ENCODE measurements at regions not wholly inside any gene's neighbourhood (a gene's known extent, or its start where the extent isn't known, plus 50 kb on each side); places are given as distances from the start of the nearest gene placed in this dataset.

- TF ChIP-seq REST (IDR thresholded peaks at IDR 0.05; ENCODE audit: low read depth) (no peak), SIN3A (IDR thresholded peaks at IDR 0.05; ENCODE audit: low read depth) (no peak), EZH2phosphoT487 (IDR thresholded peaks at IDR 0.05; ENCODE audit: borderline replicate concordance) (no peak), ELF1 (IDR thresholded peaks at IDR 0.05; ENCODE audit: borderline replicate concordance, low read depth) (no peak), YY1 (IDR thresholded peaks at IDR 0.05; ENCODE audit: extremely low read depth, insufficient replicate concordance, low read depth, low read length) (no peak), CBX3 (IDR thresholded peaks at IDR 0.05; ENCODE audit: low read depth) (no peak), EGR1 (IDR thresholded peaks at IDR 0.05; ENCODE audit: low read depth) (no peak), JUND (IDR thresholded peaks at IDR 0.05) (no peak)
- TF ChIP-seq, protein P1, sequence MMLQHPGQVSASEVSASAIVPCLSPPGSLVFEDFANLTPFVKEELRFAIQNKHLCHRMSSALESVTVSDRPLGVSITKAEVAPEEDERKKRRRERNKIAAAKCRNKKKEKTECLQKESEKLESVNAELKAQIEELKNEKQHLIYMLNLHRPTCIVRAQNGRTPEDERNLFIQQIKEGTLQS (IDR thresholded peaks at IDR 0.05) = no peak
Measured at GRCh38 chr9:119722384-119722783, 353.1 kb upstream of the BRINP1 start (continued).

GRCh38 chr9:119712325-119712724, 343.1 kb upstream of the BRINP1 start:
- ATAC-seq (no peak), DNase-seq (ENCODE audit: low read depth, low spot score) (no peak)
- no peaks in the 10 kb centered on the region for H3K27me3 ChIP-seq (ENCODE audit: insufficient read depth, low read length)
- no peak overlapping the region for H2AFZ ChIP-seq (ENCODE audit: low read depth, low read length, poor library complexity, severe bottlenecking)
- POLR2A ChIA-PET = no interaction called here
- no peaks in the 10 kb centered on the region for H3K36me3 ChIP-seq (ENCODE audit: control insufficient read depth in 1 of 2, insufficient read depth in 2 of 2, low read length in 2 of 2)
- H3K4me1 ChIP-seq (ENCODE audit: control insufficient read depth in 1 of 2, insufficient read depth in 2 of 2, low read length in 2 of 2) = no peaks in the 10 kb centered on the region
- H3K9ac ChIP-seq (ENCODE audit: low read length) = no peak overlapping the region
- no peaks in the 10 kb centered on the region for H3K79me2 ChIP-seq (ENCODE audit: insufficient read depth, low read length)
- H4K20me1 ChIP-seq (ENCODE audit: insufficient read depth) = no peaks in the 10 kb centered on the region
- intact Hi-C loops (cut with micrococcal nuclease) = no loop called here
- H3K4me3 ChIP-seq (replicated peaks in 1 of 2; ENCODE audit: low read depth in 1 of 2, low read length in 2 of 2) = no peak overlapping the region
- no peak for TF ChIP-seq ELF1 (IDR thresholded peaks at IDR 0.05; ENCODE audit: borderline replicate concordance, low read depth)
- TF ChIP-seq, protein P2, sequence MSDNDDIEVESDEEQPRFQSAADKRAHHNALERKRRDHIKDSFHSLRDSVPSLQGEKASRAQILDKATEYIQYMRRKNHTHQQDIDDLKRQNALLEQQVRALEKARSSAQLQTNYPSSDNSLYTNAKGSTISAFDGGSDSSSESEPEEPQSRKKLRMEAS (IDR thresholded peaks at IDR 0.05) = no peak
- TF ChIP-seq YY1 (IDR thresholded peaks at IDR 0.05; ENCODE audit: extremely low read depth, insufficient replicate concordance, low read depth, low read length) = no peak
- TF ChIP-seq, protein P1 (IDR thresholded peaks at IDR 0.05) = no peak
- TF ChIP-seq CBX3 (IDR thresholded peaks at IDR 0.05; ENCODE audit: low read depth) = no peak
- TF ChIP-seq REST (IDR thresholded peaks at IDR 0.05; ENCODE audit: low read depth) = no peak
- TF ChIP-seq ZFX (IDR thresholded peaks at IDR 0.05) = no peak
- no peak for TF ChIP-seq POLR2A (IDR thresholded peaks at IDR 0.05; ENCODE audit: borderline replicate concordance, extremely low read depth, insufficient read depth, insufficient read length)
- TF ChIP-seq EZH2phosphoT487 (IDR thresholded peaks at IDR 0.05; ENCODE audit: borderline replicate concordance) = no peak
- TF ChIP-seq EZH2 (IDR thresholded peaks at IDR 0.05) = no peak
- TF ChIP-seq SP1 (IDR thresholded peaks at IDR 0.05; ENCODE audit: low read depth) = no peak
- no peak for TF ChIP-seq EGR1 (IDR thresholded peaks at IDR 0.05; ENCODE audit: low read depth)
- no peak for TF ChIP-seq RAD21 (IDR thresholded peaks at IDR 0.05; ENCODE audit: low read depth)
- RAD21 ChIA-PET (ENCODE audit: low non-redundant PET in 1 of 2, low total read pairs in 2 of 2, uncharacterized antibody in 2 of 2, unreplicated experiment in 2 of 2) = no interaction called here
- H3K9me2 ChIP-seq (ENCODE audit: insufficient read depth) = no peaks in the 10 kb centered on the region
- CTCF ChIA-PET = no interaction called here
- no peaks in the 10 kb centered on the region for H3K9me3 ChIP-seq (ENCODE audit: control insufficient read depth in 1 of 2, insufficient read depth in 1 of 2, low read depth in 1 of 2, low read length in 2 of 2)
- no peak overlapping the region for H3K27ac ChIP-seq (ENCODE audit: low read depth, low read length)
- BruUV-seq (replicated peaks) = no TSS peak
- H3K4me2 ChIP-seq (ENCODE audit: low read length) = no peak overlapping the region

Measured in HCT116 (cell line).